ENCODE measurements at regions not wholly inside any gene's neighbourhood (a gene's known extent, or its start where the extent isn't known, plus 50 kb on each side); places are given as distances from the start of the nearest gene placed in this dataset.

GRCh38 chr1:191851799-191852595, 306.3 kb upstream of the RGS18 start:
- TF ChIP-seq CTCF (IDR thresholded peaks at IDR 0.05) (no peak), EP300 (IDR thresholded peaks at IDR 0.05) (no peak), POLR2A (IDR thresholded peaks at IDR 0.05) (no peak)

Data from suprapubic skin (tissue), 3 donors.